ENCODE measurements at regions not wholly inside any gene's neighbourhood (a gene's known extent, or its start where the extent isn't known, plus 50 kb on each side); places are given as distances from the start of the nearest gene placed in this dataset.

- Mint-ChIP-seq H3K36me3 (ENCODE audit: insufficient read depth, unreplicated experiment) (no peaks in the 10 kb centered on the region), H3K9me3 (ENCODE audit: low read depth, unreplicated experiment) (peaks cover 15% of the 10 kb centered on the region), H3K4me1 (ENCODE audit: low read depth, unreplicated experiment) (peaks cover 13% of the 10 kb centered on the region), H3K27me3 (ENCODE audit: unreplicated experiment) (no peaks in the 10 kb centered on the region), H3K4me3 (ENCODE audit: low read depth, unreplicated experiment) (no peak overlapping the region), H3K27ac (ENCODE audit: unreplicated experiment) (peak overlapping the region; percentile 39)
- no peak for TF ChIP-seq CTCF (IDR thresholded peaks at IDR 0.05; ENCODE audit: unreplicated experiment)
- intact Hi-C loops (cut with micrococcal nuclease; ENCODE audit: unreplicated experiment): no loop called here
- CTCF ChIA-PET: no interaction called here
- DNase-seq: no peak
- BruUV-seq (replicated peaks): no TSS peak
These were observed 779.9 kb upstream of the TMEM132C start for GRCh38 chr12:127487031-127487430.

GRCh38 chr12:127489061-127489460, 777.9 kb upstream of the TMEM132C start:
- Mint-ChIP-seq H3K27ac (ENCODE audit: unreplicated experiment) (peak overlapping the region; percentile 73), H3K4me1 (ENCODE audit: low read depth, unreplicated experiment) (peaks cover 13% of the 10 kb centered on the region), H3K4me3 (ENCODE audit: low read depth, unreplicated experiment) (no peak overlapping the region), H3K36me3 (ENCODE audit: insufficient read depth, unreplicated experiment) (no peaks in the 10 kb centered on the region), H3K27me3 (ENCODE audit: unreplicated experiment) (no peaks in the 10 kb centered on the region), H3K9me3 (ENCODE audit: low read depth, unreplicated experiment) (peaks cover 9% of the 10 kb centered on the region)
- peak; percentile 49 for DNase-seq
- TF ChIP-seq CTCF (IDR thresholded peaks at IDR 0.05; ENCODE audit: unreplicated experiment): no peak
- intact Hi-C loops (cut with micrococcal nuclease; ENCODE audit: unreplicated experiment): no loop called here
- CTCF ChIA-PET: interaction anchor here (2.2 kb wide), 1 partner anchor 188 kb away, joined by 8 read pairs; no protein-coding TSS in a partner anchor
- BruUV-seq (replicated peaks): no TSS peak

GRCh38 chr12:127494961-127495915, 771.7 kb upstream of the TMEM132C start:
- Mint-ChIP-seq H3K4me3 (ENCODE audit: low read depth, unreplicated experiment) (no peak overlapping the region), H3K27ac (ENCODE audit: unreplicated experiment) (no peak overlapping the region), H3K36me3 (ENCODE audit: insufficient read depth, unreplicated experiment) (no peaks in the 10 kb centered on the region), H3K27me3 (ENCODE audit: unreplicated experiment) (no peaks in the 10 kb centered on the region), H3K4me1 (ENCODE audit: low read depth, unreplicated experiment) (no peaks in the 10 kb centered on the region), H3K9me3 (ENCODE audit: low read depth, unreplicated experiment) (peaks cover 17% of the 10 kb centered on the region)
- intact Hi-C loops (cut with micrococcal nuclease; ENCODE audit: unreplicated experiment): no loop called here
- no TSS peak for BruUV-seq (replicated peaks)
- CTCF ChIA-PET: no interaction called here
- DNase-seq: no peak
- TF ChIP-seq CTCF (IDR thresholded peaks at IDR 0.05; ENCODE audit: unreplicated experiment): no peak

GRCh38 chr12:127496255-127496654, 770.7 kb upstream of the TMEM132C start:
- Mint-ChIP-seq H3K4me3 (ENCODE audit: low read depth, unreplicated experiment) (no peak overlapping the region), H3K9me3 (ENCODE audit: low read depth, unreplicated experiment) (peaks cover 10% of the 10 kb centered on the region), H3K4me1 (ENCODE audit: low read depth, unreplicated experiment) (no peaks in the 10 kb centered on the region), H3K27ac (ENCODE audit: unreplicated experiment) (no peak overlapping the region), H3K36me3 (ENCODE audit: insufficient read depth, unreplicated experiment) (no peaks in the 10 kb centered on the region), H3K27me3 (ENCODE audit: unreplicated experiment) (no peaks in the 10 kb centered on the region)
- TF ChIP-seq CTCF (IDR thresholded peaks at IDR 0.05; ENCODE audit: unreplicated experiment): no peak
- no peak for DNase-seq
- BruUV-seq (replicated peaks): no TSS peak
- intact Hi-C loops (cut with micrococcal nuclease; ENCODE audit: unreplicated experiment): no loop called here
- CTCF ChIA-PET: no interaction called here
